HL-60/S4 treated with retinoic acid at 250 ng/mL for 4 days and 3 days (cell line): ENCODE measurements at regions not wholly inside any gene's neighbourhood (a gene's known extent, or its start where the extent isn't known, plus 50 kb on each side); places are given as distances from the start of the nearest gene placed in this dataset.

Experiments used
- in situ Hi-C: fragments of 300-500 bp; cut with MboI; formaldehyde crosslinking; loops from 2 replicates; pipeline ENCODE4 v1.7.0; 2022; ENCODE audit warnings: low sequenced_read_pairs

- in situ Hi-C loops: no loop called here
These were observed 155.4 kb downstream of the ARL4C start for GRCh38 chr2:234341306-234341985.

- in situ Hi-C loops: no loop called here
These were observed 157.4 kb downstream of the ARL4C start for GRCh38 chr2:234339501-234339900.

- in situ Hi-C loops: no loop called here
These were observed 157.9 kb downstream of the ARL4C start for GRCh38 chr2:234339011-234339410.

- in situ Hi-C loops: no loop called here
These were observed 161.1 kb downstream of the ARL4C start for GRCh38 chr2:234335661-234336228.

GRCh38 chr2:234334756-234335155 is 162.1 kb downstream of the ARL4C start:
- in situ Hi-C loops: no loop called here

GRCh38 chr2:234334151-234334550 is 162.7 kb downstream of the ARL4C start:
- in situ Hi-C loops: no loop called here

- in situ Hi-C loops: no loop called here
These were observed 163.4 kb downstream of the ARL4C start for GRCh38 chr2:234333168-234334130.

- in situ Hi-C loops: no loop called here
These were observed 164.9 kb downstream of the ARL4C start for GRCh38 chr2:234331966-234332365.

- in situ Hi-C loops: no loop called here
These were observed 165.3 kb downstream of the ARL4C start for GRCh38 chr2:234331566-234331965.

GRCh38 chr2:234330902-234331301 is 166.0 kb downstream of the ARL4C start:
- in situ Hi-C loops: no loop called here

GRCh38 chr2:234329202-234329960 is 167.5 kb downstream of the ARL4C start:
- in situ Hi-C loops: no loop called here

- in situ Hi-C loops: no loop called here
These were observed 168.4 kb downstream of the ARL4C start for GRCh38 chr2:234328444-234328990.

GRCh38 chr2:234326694-234327093 is 170.2 kb downstream of the ARL4C start:
- in situ Hi-C loops: no loop called here

- in situ Hi-C loops: no loop called here
These were observed 172.8 kb downstream of the ARL4C start for GRCh38 chr2:234324116-234324515.

GRCh38 chr2:234322766-234323465 is 174.0 kb downstream of the ARL4C start:
- in situ Hi-C loops: no loop called here

- in situ Hi-C loops: no loop called here
These were observed 176.8 kb downstream of the ARL4C start for GRCh38 chr2:234320066-234320465.

- in situ Hi-C loops: no loop called here
These were observed 178.5 kb downstream of the ARL4C start for GRCh38 chr2:234318361-234318760.

- in situ Hi-C loops: no loop called here
These were observed 183.3 kb downstream of the ARL4C start for GRCh38 chr2:234313558-234313957.

GRCh38 chr2:234310166-234310565 is 186.7 kb downstream of the ARL4C start:
- in situ Hi-C loops: no loop called here

GRCh38 chr2:234309431-234309830 is 187.4 kb downstream of the ARL4C start:
- in situ Hi-C loops: no loop called here
